Activated CD8-positive, alpha-beta memory T cell treated with anti-CD3 and anti-CD28 coated beads, Interleukin-2, amount 10 ng/mL, durations not matched to agents 7 days and 5 days (primary cell): ENCODE measurements at regions not wholly inside any gene's neighbourhood (a gene's known extent, or its start where the extent isn't known, plus 50 kb on each side); places are given as distances from the start of the nearest gene placed in this dataset.

ENCODE experiments used
- ATAC-seq: fragments of 150-1000 bp; cut with Tn5 transposase; one replicate; pipeline ENCODE4 v1.10.0; 2021; ENCODE audit warnings: moderate library complexity
- CTCF ChIA-PET: fragments of 350-600 bp; sonication (Branson Sonifier 250); formaldehyde crosslinking; loops from one replicate; lab custom pipeline; 2021; ENCODE audit warnings: antibody characterized with exemption; lab: Charles Lee
- DNase-seq: peaks from one replicate; pipeline ENCODE4 v3.0.0-alpha.2; 2020
- H3K27ac Mint-ChIP-seq: one replicate; pipeline ENCODE4 v1.8.0; 2021; ENCODE audit warnings: mild to moderate bottlenecking, mixed read lengths
- H3K27me3 Mint-ChIP-seq: one replicate; pipeline ENCODE4 v1.8.0; 2021; ENCODE audit warnings: mixed read lengths
- H3K36me3 Mint-ChIP-seq: one replicate; pipeline ENCODE4 v1.8.0; 2021; ENCODE audit warnings: mild to moderate bottlenecking, mixed read lengths
- H3K4me1 Mint-ChIP-seq: one replicate; pipeline ENCODE4 v1.8.0; 2021; ENCODE audit warnings: mixed read lengths
- H3K4me3 Mint-ChIP-seq: one replicate; pipeline ENCODE4 v1.8.0; 2021; ENCODE audit warnings: mild to moderate bottlenecking, moderate library complexity, mixed read lengths
- H3K9me3 Mint-ChIP-seq: one replicate; pipeline ENCODE4 v1.8.0; 2022; ENCODE audit warnings: low read depth, mixed read lengths

GRCh38 chr10:111425459-111425858 is 348.6 kb downstream of the ADRA2A start:
- H3K36me3 Mint-ChIP-seq: no peaks in the 10 kb centered on the region

GRCh38 chr10:111429288-111430028 is 352.6 kb downstream of the ADRA2A start:
- H3K27ac Mint-ChIP-seq: no peak overlapping the region
- no peaks in the 10 kb centered on the region for H3K9me3 Mint-ChIP-seq
- no peaks in the 10 kb centered on the region for H3K4me1 Mint-ChIP-seq
- no peaks in the 10 kb centered on the region for H3K27me3 Mint-ChIP-seq
- ATAC-seq (peak; percentile 30), DNase-seq (no peak)
- no peak overlapping the region for H3K4me3 Mint-ChIP-seq
- no peaks in the 10 kb centered on the region for H3K36me3 Mint-ChIP-seq
- CTCF ChIA-PET: no interaction called here

More at GRCh38 chr10:111425459-111425858, 348.6 kb downstream of the ADRA2A start:
- Mint-ChIP-seq H3K27me3 (no peaks in the 10 kb centered on the region), H3K4me1 (no peaks in the 10 kb centered on the region), H3K9me3 (no peaks in the 10 kb centered on the region), H3K4me3 (no peak overlapping the region), H3K27ac (no peak overlapping the region)
- DNase-seq (no peak), ATAC-seq (no peak)
- CTCF ChIA-PET: no interaction called here

GRCh38 chr10:111430070-111430469 is 353.2 kb downstream of the ADRA2A start:
- H3K4me3 Mint-ChIP-seq: no peak overlapping the region
- no peak for DNase-seq
- no peaks in the 10 kb centered on the region for H3K9me3 Mint-ChIP-seq
- H3K36me3 Mint-ChIP-seq: no peaks in the 10 kb centered on the region
- no peaks in the 10 kb centered on the region for H3K4me1 Mint-ChIP-seq
- no peaks in the 10 kb centered on the region for H3K27me3 Mint-ChIP-seq
- no peak for ATAC-seq
- H3K27ac Mint-ChIP-seq: no peak overlapping the region
- CTCF ChIA-PET: no interaction called here

- Mint-ChIP-seq H3K4me1 (no peaks in the 10 kb centered on the region), H3K9me3 (no peaks in the 10 kb centered on the region), H3K36me3 (no peaks in the 10 kb centered on the region), H3K4me3 (no peak overlapping the region), H3K27me3 (no peaks in the 10 kb centered on the region), H3K27ac (no peak overlapping the region)
- CTCF ChIA-PET: no interaction called here
- ATAC-seq (no peak), DNase-seq (no peak)
Observed at GRCh38 chr10:111432588-111432987, 355.8 kb downstream of the ADRA2A start.

GRCh38 chr10:111435871-111436270 is 359.0 kb downstream of the ADRA2A start:
- no peaks in the 10 kb centered on the region for H3K27me3 Mint-ChIP-seq
- no peaks in the 10 kb centered on the region for H3K9me3 Mint-ChIP-seq
- no peaks in the 10 kb centered on the region for H3K4me1 Mint-ChIP-seq
- no peak for DNase-seq
- H3K27ac Mint-ChIP-seq: no peak overlapping the region
- no peak overlapping the region for H3K4me3 Mint-ChIP-seq
- CTCF ChIA-PET: no interaction called here
- ATAC-seq: no peak
- H3K36me3 Mint-ChIP-seq: no peaks in the 10 kb centered on the region

GRCh38 chr10:111439034-111439842 is 362.4 kb downstream of the ADRA2A start:
- Mint-ChIP-seq H3K4me1 (no peaks in the 10 kb centered on the region), H3K27ac (no peak overlapping the region), H3K36me3 (no peaks in the 10 kb centered on the region), H3K27me3 (no peaks in the 10 kb centered on the region), H3K9me3 (no peaks in the 10 kb centered on the region), H3K4me3 (no peak overlapping the region)
- CTCF ChIA-PET: interaction anchor here (1.0 kb wide), 1 partner anchor 13 kb away, joined by 3 read pairs; no protein-coding TSS in a partner anchor
- DNase-seq (no peak), ATAC-seq (no peak)

GRCh38 chr10:111440501-111440900 is 363.7 kb downstream of the ADRA2A start:
- no peak for ATAC-seq
- CTCF ChIA-PET: no interaction called here
- no peaks in the 10 kb centered on the region for H3K36me3 Mint-ChIP-seq
- DNase-seq: no peak
- H3K27ac Mint-ChIP-seq: no peak overlapping the region
- H3K4me3 Mint-ChIP-seq: no peak overlapping the region
- no peaks in the 10 kb centered on the region for H3K9me3 Mint-ChIP-seq
- no peaks in the 10 kb centered on the region for H3K4me1 Mint-ChIP-seq
- no peaks in the 10 kb centered on the region for H3K27me3 Mint-ChIP-seq

- no peaks in the 10 kb centered on the region for H3K36me3 Mint-ChIP-seq
- CTCF ChIA-PET: no interaction called here
- no peak overlapping the region for H3K4me3 Mint-ChIP-seq
- no peak for DNase-seq
- ATAC-seq: no peak
- H3K4me1 Mint-ChIP-seq: no peaks in the 10 kb centered on the region
- no peaks in the 10 kb centered on the region for H3K27me3 Mint-ChIP-seq
- H3K9me3 Mint-ChIP-seq: no peaks in the 10 kb centered on the region
- no peak overlapping the region for H3K27ac Mint-ChIP-seq
Observed at GRCh38 chr10:111445667-111446066, 368.8 kb downstream of the ADRA2A start.

- Mint-ChIP-seq H3K27me3 (no peaks in the 10 kb centered on the region), H3K4me3 (no peak overlapping the region), H3K27ac (no peak overlapping the region), H3K4me1 (no peaks in the 10 kb centered on the region), H3K9me3 (no peaks in the 10 kb centered on the region), H3K36me3 (no peaks in the 10 kb centered on the region)
- ATAC-seq (no peak), DNase-seq (no peak)
- CTCF ChIA-PET: no interaction called here
Observed at GRCh38 chr10:111446966-111447365, 370.1 kb downstream of the ADRA2A start.

- H3K4me3 Mint-ChIP-seq: no peak overlapping the region
- no peak for ATAC-seq
- no peak overlapping the region for H3K27ac Mint-ChIP-seq
- H3K27me3 Mint-ChIP-seq: no peaks in the 10 kb centered on the region
- DNase-seq: no peak
- H3K9me3 Mint-ChIP-seq: no peaks in the 10 kb centered on the region
- H3K4me1 Mint-ChIP-seq: no peaks in the 10 kb centered on the region
- no peaks in the 10 kb centered on the region for H3K36me3 Mint-ChIP-seq
- CTCF ChIA-PET: interaction anchor here (1.1 kb wide), 1 partner anchor 13 kb away, joined by 3 read pairs; no protein-coding TSS in a partner anchor
Observed at GRCh38 chr10:111452153-111452552, 375.3 kb downstream of the ADRA2A start.

GRCh38 chr10:111455776-111456426 is 379.1 kb downstream of the ADRA2A start:
- Mint-ChIP-seq H3K4me3 (no peak overlapping the region), H3K4me1 (no peaks in the 10 kb centered on the region), H3K27me3 (peaks cover 3% of the 10 kb centered on the region), H3K27ac (no peak overlapping the region), H3K9me3 (no peaks in the 10 kb centered on the region), H3K36me3 (no peaks in the 10 kb centered on the region)
- ATAC-seq: no peak
- no peak for DNase-seq
- CTCF ChIA-PET: no interaction called here

GRCh38 chr10:111458256-111458655 is 381.4 kb downstream of the ADRA2A start:
- DNase-seq (no peak), ATAC-seq (no peak)
- H3K27me3 Mint-ChIP-seq: peaks cover 3% of the 10 kb centered on the region
- H3K36me3 Mint-ChIP-seq: no peaks in the 10 kb centered on the region
- H3K27ac Mint-ChIP-seq: no peak overlapping the region
- CTCF ChIA-PET: no interaction called here
- H3K4me3 Mint-ChIP-seq: no peak overlapping the region
- no peaks in the 10 kb centered on the region for H3K4me1 Mint-ChIP-seq
- H3K9me3 Mint-ChIP-seq: no peaks in the 10 kb centered on the region

GRCh38 chr10:111459967-111460366 is 383.1 kb downstream of the ADRA2A start:
- CTCF ChIA-PET: no interaction called here

More at GRCh38 chr10:111459967-111460366, 383.1 kb downstream of the ADRA2A start:
- Mint-ChIP-seq H3K4me1 (no peaks in the 10 kb centered on the region), H3K27me3 (peaks cover 3% of the 10 kb centered on the region), H3K9me3 (no peaks in the 10 kb centered on the region), H3K4me3 (no peak overlapping the region), H3K27ac (no peak overlapping the region), H3K36me3 (no peaks in the 10 kb centered on the region)
- DNase-seq: no peak
- no peak for ATAC-seq
